Neural crest cell (in vitro differentiated cells): ENCODE measurements at regions not wholly inside any gene's neighbourhood (a gene's known extent, or its start where the extent isn't known, plus 50 kb on each side); places are given as distances from the start of the nearest gene placed in this dataset.

ENCODE experiments used
- DNase-seq: peaks from one replicate; pipeline ENCODE4 v3.0.0; 2021; ENCODE audit warnings: low read depth, mixed read lengths, low spot score
- H3K27ac Mint-ChIP-seq: one replicate; pipeline ENCODE4 v1.8.0; 2021; ENCODE audit warnings: mild to moderate bottlenecking, mixed read lengths; ENCODE audit not compliant: unreplicated experiment
- H3K27me3 Mint-ChIP-seq: 2 replicates; pipeline ENCODE4 v1.8.0; 2021; ENCODE audit warnings: low read depth, mild to moderate bottlenecking, mixed read lengths
- H3K36me3 Mint-ChIP-seq: 2 replicates; pipeline ENCODE4 v1.8.0; 2021; ENCODE audit warnings: low read depth, mild to moderate bottlenecking, mixed read lengths
- H3K4me1 Mint-ChIP-seq: 2 replicates; pipeline ENCODE4 v1.8.0; 2021; ENCODE audit warnings: mixed read lengths
- H3K4me3 Mint-ChIP-seq: one replicate; pipeline ENCODE4 v1.8.0; 2021; ENCODE audit warnings: mild to moderate bottlenecking, mixed read lengths
- H3K9me3 Mint-ChIP-seq: 2 replicates; pipeline ENCODE4 v1.8.0; 2021; ENCODE audit warnings: mixed read lengths
- TF ChIP-seq, protein P1 (sequence below): fragments of 200-600 bp; sonication (generic); conservative IDR thresholded peaks from 2 replicates; pipeline ENCODE4 v1.5.0; 2021; ENCODE audit warnings: antibody characterized with exemption, mild to moderate bottlenecking

- Mint-ChIP-seq H3K36me3 (peaks cover 5% of the 10 kb centered on the region), H3K27ac (no peak overlapping the region), H3K9me3 (peaks cover 21% of the 10 kb centered on the region), H3K27me3 (no peaks in the 10 kb centered on the region), H3K4me3 (no peak overlapping the region), H3K4me1 (no peaks in the 10 kb centered on the region)
- TF ChIP-seq, protein P1, sequence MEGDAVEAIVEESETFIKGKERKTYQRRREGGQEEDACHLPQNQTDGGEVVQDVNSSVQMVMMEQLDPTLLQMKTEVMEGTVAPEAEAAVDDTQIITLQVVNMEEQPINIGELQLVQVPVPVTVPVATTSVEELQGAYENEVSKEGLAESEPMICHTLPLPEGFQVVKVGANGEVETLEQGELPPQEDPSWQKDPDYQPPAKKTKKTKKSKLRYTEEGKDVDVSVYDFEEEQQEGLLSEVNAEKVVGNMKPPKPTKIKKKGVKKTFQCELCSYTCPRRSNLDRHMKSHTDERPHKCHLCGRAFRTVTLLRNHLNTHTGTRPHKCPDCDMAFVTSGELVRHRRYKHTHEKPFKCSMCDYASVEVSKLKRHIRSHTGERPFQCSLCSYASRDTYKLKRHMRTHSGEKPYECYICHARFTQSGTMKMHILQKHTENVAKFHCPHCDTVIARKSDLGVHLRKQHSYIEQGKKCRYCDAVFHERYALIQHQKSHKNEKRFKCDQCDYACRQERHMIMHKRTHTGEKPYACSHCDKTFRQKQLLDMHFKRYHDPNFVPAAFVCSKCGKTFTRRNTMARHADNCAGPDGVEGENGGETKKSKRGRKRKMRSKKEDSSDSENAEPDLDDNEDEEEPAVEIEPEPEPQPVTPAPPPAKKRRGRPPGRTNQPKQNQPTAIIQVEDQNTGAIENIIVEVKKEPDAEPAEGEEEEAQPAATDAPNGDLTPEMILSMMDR: no peak
- DNase-seq: no peak
Measured at GRCh38 chr4:189445613-189446012, 495.1 kb upstream of the FRG1 start.

- TF ChIP-seq, protein P1: no peak
- Mint-ChIP-seq H3K4me3 (no peak overlapping the region), H3K9me3 (peaks cover 11% of the 10 kb centered on the region), H3K4me1 (no peaks in the 10 kb centered on the region), H3K36me3 (peaks cover 11% of the 10 kb centered on the region), H3K27ac (no peak overlapping the region), H3K27me3 (peaks cover 4% of the 10 kb centered on the region)
- no peak for DNase-seq
Measured at GRCh38 chr4:189463734-189464133, 476.9 kb upstream of the FRG1 start.

DNA sequence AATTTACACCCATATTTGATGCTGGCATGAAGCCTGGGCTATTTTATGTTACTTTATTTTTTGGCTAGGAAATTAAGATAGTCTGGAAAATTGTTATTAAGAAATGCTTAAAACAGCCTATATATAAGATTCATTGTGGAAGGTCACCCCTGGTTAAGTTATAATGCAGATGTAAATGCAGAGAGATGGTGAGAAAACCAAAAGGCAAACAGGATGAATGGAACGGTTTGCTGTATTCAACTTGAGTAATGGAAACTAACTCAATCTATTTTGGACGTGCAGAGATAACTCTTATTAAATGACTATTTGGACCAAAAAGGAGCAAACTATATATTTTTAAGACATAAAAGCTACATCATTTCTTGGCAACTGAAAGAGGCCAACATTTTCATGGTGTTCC is 446.3 kb upstream of the FRG1 start:
- no peak for DNase-seq
- no peak overlapping the region for H3K27ac Mint-ChIP-seq
- H3K9me3 Mint-ChIP-seq: peaks cover 8% of the 10 kb centered on the region
- peaks cover 4% of the 10 kb centered on the region for H3K4me1 Mint-ChIP-seq
- no peaks in the 10 kb centered on the region for H3K27me3 Mint-ChIP-seq
- peaks cover 11% of the 10 kb centered on the region for H3K36me3 Mint-ChIP-seq
- TF ChIP-seq, protein P1: no peak
- H3K4me3 Mint-ChIP-seq: no peak overlapping the region

DNA sequence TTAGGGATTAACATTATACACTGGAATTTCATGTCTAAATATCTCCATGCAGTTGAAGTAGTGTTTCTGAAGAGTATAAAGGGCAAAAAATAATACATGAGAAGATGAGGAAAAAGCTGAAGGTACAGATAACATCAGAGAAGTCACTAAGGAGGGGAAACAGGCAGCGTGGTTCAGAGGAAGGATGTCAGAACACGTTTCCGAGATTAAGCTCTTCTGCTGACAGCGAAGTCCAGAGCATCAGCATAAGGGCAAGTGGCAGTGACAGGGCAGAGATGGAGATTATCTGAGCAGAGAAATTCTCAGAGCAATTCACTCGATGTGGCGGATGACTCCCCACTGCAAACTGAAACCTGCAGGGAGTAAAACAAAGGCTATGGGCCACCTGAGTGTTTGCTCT is 443.2 kb upstream of the FRG1 start:
- peaks cover 5% of the 10 kb centered on the region for H3K9me3 Mint-ChIP-seq
- no peaks in the 10 kb centered on the region for H3K4me1 Mint-ChIP-seq
- no peaks in the 10 kb centered on the region for H3K27me3 Mint-ChIP-seq
- TF ChIP-seq, protein P1: no peak
- peaks cover 5% of the 10 kb centered on the region for H3K36me3 Mint-ChIP-seq
- H3K4me3 Mint-ChIP-seq: no peak overlapping the region
- no peak overlapping the region for H3K27ac Mint-ChIP-seq
- no peak for DNase-seq

- H3K27me3 Mint-ChIP-seq: no peaks in the 10 kb centered on the region
Measured at GRCh38 chr4:189497996-189498395, 442.7 kb upstream of the FRG1 start.

More at GRCh38 chr4:189497996-189498395, 442.7 kb upstream of the FRG1 start:
- no peak overlapping the region for H3K27ac Mint-ChIP-seq
- H3K4me3 Mint-ChIP-seq: no peak overlapping the region
- peaks cover 2% of the 10 kb centered on the region for H3K36me3 Mint-ChIP-seq
- no peak for DNase-seq
- H3K4me1 Mint-ChIP-seq: no peaks in the 10 kb centered on the region
- H3K9me3 Mint-ChIP-seq: peaks cover 5% of the 10 kb centered on the region
- TF ChIP-seq, protein P1: no peak
